Tibial nerve (tissue), 4 donors: ENCODE measurements at regions not wholly inside any gene's neighbourhood (a gene's known extent, or its start where the extent isn't known, plus 50 kb on each side); places are given as distances from the start of the nearest gene placed in this dataset.

ENCODE experiments used
- DNase-seq, 2 donors: peaks; one replicate each; pipeline ENCODE4 v3.0.0-alpha.2; 2019; ENCODE audit warnings: low spot score in 2 of 2
- H3K27ac ChIP-seq, 4 donors: fragments of 200-600 bp; sonication (generic) in 3 of 4; one replicate each; pipeline ENCODE4 v1.5.1; 2017 to 2019; ENCODE audit warnings: mild to moderate bottlenecking in 1 of 4
- H3K27me3 ChIP-seq, 2 donors: fragments of 200-600 bp; sonication (generic) in 1 of 2; one replicate each; pipeline versions ENCODE4 v1.5.1 to v1.6.0; 2017 to 2019
- H3K36me3 ChIP-seq, 3 donors: fragments of 200-600 bp; sonication (generic); one replicate each; pipeline ENCODE4 v1.5.1; 2018 to 2019
- H3K4me1 ChIP-seq, 4 donors: fragments of 200-600 bp; sonication (generic) in 3 of 4; one replicate each; pipeline ENCODE4 v1.5.1; 2017 to 2019
- H3K4me3 ChIP-seq, 4 donors: fragments of 200-600 bp; sonication (generic) in 3 of 4; one replicate each; pipeline ENCODE4 v1.5.1; 2017 to 2019; ENCODE audit warnings: mild to moderate bottlenecking in 1 of 4, moderate library complexity in 1 of 4
- H3K9me3 ChIP-seq, 4 donors: fragments of 200-600 bp; sonication (generic) in 3 of 4; one replicate each; pipeline ENCODE4 v1.5.1; 2017 to 2019
- CTCF ChIP-seq, 5 experiments: fragments of 200-600 bp in 3 of 5; fragments of 450-650 bp in 2 of 5; sonication (generic) in 3 of 5; IDR thresholded peaks; one replicate each; pipeline ENCODE4 v1.5.1; 2016 to 2019; ENCODE audit warnings: antibody characterized with exemption in 5 of 5, mild to moderate bottlenecking in 3 of 5, moderate library complexity in 2 of 5
- EP300 ChIP-seq, 2 donors: sonication (generic); formaldehyde crosslinking; IDR thresholded peaks; one replicate each; pipeline ENCODE4 v1.6.1; 2017; ENCODE audit warnings: antibody characterized with exemption in 2 of 2, mild to moderate bottlenecking in 1 of 2
- POLR2A ChIP-seq, 2 donors: fragments of 450-650 bp; IDR thresholded peaks; one replicate each; pipeline ENCODE4 v1.6.1; 2017; ENCODE audit warnings: antibody characterized with exemption in 2 of 2, mild to moderate bottlenecking in 2 of 2, moderate library complexity in 2 of 2
- WGBS, 2 donors: methylation state at CpG; one replicate each; pipeline ENCODE4 v1.1.5; 2018; 5-methylcytosine and 5-hydroxymethylcytosine counted together

GRCh38 chr3:127104586-127104985 is 88.3 kb upstream of the PRR23E start:
- 89 to 90% methylated on average over 6 to 7 of the region's 7 CpGs for WGBS, 2 donors
- DNase-seq, result no peak
- no peaks in the 10 kb centered on the region for H3K9me3 ChIP-seq

GRCh38 chr3:127105587-127105986 is 87.3 kb upstream of the PRR23E start:
- no peak for DNase-seq
- TF ChIP-seq POLR2A (IDR thresholded peaks at IDR 0.05), result no peak
- TF ChIP-seq EP300 (IDR thresholded peaks at IDR 0.05), result no peak
- TF ChIP-seq CTCF (IDR thresholded peaks at IDR 0.05), result no peak
- H3K36me3 ChIP-seq, result no peaks in the 10 kb centered on the region

More at GRCh38 chr3:127104586-127104985, 88.3 kb upstream of the PRR23E start:
- TF ChIP-seq POLR2A (IDR thresholded peaks at IDR 0.05) (no peak), EP300 (IDR thresholded peaks at IDR 0.05) (no peak), CTCF (IDR thresholded peaks at IDR 0.05) (no peak)
- Histone ChIP-seq H3K4me3 (no peak overlapping the region), H3K4me1 (no peaks in the 10 kb centered on the region), H3K27ac (no peak overlapping the region), H3K27me3 (no peaks in the 10 kb centered on the region), H3K36me3 (no peaks in the 10 kb centered on the region)

GRCh38 chr3:127106053-127106452 is 86.9 kb upstream of the PRR23E start:
- Histone ChIP-seq H3K36me3 (no peaks in the 10 kb centered on the region), H3K27ac (no peak overlapping the region), H3K4me3 (no peak overlapping the region), H3K27me3 (no peaks in the 10 kb centered on the region), H3K4me1 (no peaks in the 10 kb centered on the region), H3K9me3 (peaks cover 0 to 3% (median 0%) of the 10 kb centered on the region in 4 donors)
- no peak for DNase-seq
- TF ChIP-seq CTCF (IDR thresholded peaks at IDR 0.05), result no peak
- 69 to 71% methylated on average over 4 to 7 of the region's 7 CpGs for WGBS, 2 donors

More at GRCh38 chr3:127105587-127105986, 87.3 kb upstream of the PRR23E start:
- Histone ChIP-seq H3K27ac (no peak overlapping the region), H3K4me3 (no peak overlapping the region), H3K27me3 (no peaks in the 10 kb centered on the region), H3K4me1 (no peaks in the 10 kb centered on the region), H3K9me3 (no peaks in the 10 kb centered on the region)
- 62 to 67% methylated on average over 4 of the region's 4 CpGs for WGBS, 2 donors

- Histone ChIP-seq H3K27ac (no peak overlapping the region), H3K27me3 (no peaks in the 10 kb centered on the region), H3K36me3 (no peaks in the 10 kb centered on the region), H3K4me1 (no peaks in the 10 kb centered on the region), H3K4me3 (no peak overlapping the region), H3K9me3 (peaks cover 0 to 7% (median 0%) of the 10 kb centered on the region in 4 donors)
- WGBS, 2 donors, result 75 to 80% methylated on average over 9 of the region's 9 CpGs
- TF ChIP-seq EP300 (IDR thresholded peaks at IDR 0.05) (no peak), POLR2A (IDR thresholded peaks at IDR 0.05) (no peak), CTCF (IDR thresholded peaks at IDR 0.05) (no peak)
- DNase-seq, result no peak
These were observed 86.5 kb upstream of the PRR23E start for GRCh38 chr3:127106456-127106855.

- H3K27ac ChIP-seq, result no peak overlapping the region
- no peak for TF ChIP-seq CTCF (IDR thresholded peaks at IDR 0.05)
- TF ChIP-seq EP300 (IDR thresholded peaks at IDR 0.05), result no peak
- TF ChIP-seq POLR2A (IDR thresholded peaks at IDR 0.05), result no peak
- H3K27me3 ChIP-seq, result no peaks in the 10 kb centered on the region
- 74 to 75% methylated on average over 9 of the region's 9 CpGs for WGBS, 2 donors
- no peak overlapping the region for H3K4me3 ChIP-seq
- H3K4me1 ChIP-seq, result no peaks in the 10 kb centered on the region
- H3K36me3 ChIP-seq, result no peaks in the 10 kb centered on the region
- peaks cover 0 to 13% (median under 1%) of the 10 kb centered on the region in 4 donors for H3K9me3 ChIP-seq
- DNase-seq, result no peak
These were observed 85.9 kb upstream of the PRR23E start for GRCh38 chr3:127107002-127107401.
